ENCODE measurements at regions not wholly inside any gene's neighbourhood (a gene's known extent, or its start where the extent isn't known, plus 50 kb on each side); places are given as distances from the start of the nearest gene placed in this dataset.

GRCh38 chr20:4076671-4077070, 61.3 kb upstream of the RNF24 start:
- H3K4me3 ChIP-seq (ENCODE audit: low read depth, low read length) = no peak overlapping the region
- DNase-seq (ENCODE audit: low read depth) = no peak
- TF ChIP-seq, protein P1, sequence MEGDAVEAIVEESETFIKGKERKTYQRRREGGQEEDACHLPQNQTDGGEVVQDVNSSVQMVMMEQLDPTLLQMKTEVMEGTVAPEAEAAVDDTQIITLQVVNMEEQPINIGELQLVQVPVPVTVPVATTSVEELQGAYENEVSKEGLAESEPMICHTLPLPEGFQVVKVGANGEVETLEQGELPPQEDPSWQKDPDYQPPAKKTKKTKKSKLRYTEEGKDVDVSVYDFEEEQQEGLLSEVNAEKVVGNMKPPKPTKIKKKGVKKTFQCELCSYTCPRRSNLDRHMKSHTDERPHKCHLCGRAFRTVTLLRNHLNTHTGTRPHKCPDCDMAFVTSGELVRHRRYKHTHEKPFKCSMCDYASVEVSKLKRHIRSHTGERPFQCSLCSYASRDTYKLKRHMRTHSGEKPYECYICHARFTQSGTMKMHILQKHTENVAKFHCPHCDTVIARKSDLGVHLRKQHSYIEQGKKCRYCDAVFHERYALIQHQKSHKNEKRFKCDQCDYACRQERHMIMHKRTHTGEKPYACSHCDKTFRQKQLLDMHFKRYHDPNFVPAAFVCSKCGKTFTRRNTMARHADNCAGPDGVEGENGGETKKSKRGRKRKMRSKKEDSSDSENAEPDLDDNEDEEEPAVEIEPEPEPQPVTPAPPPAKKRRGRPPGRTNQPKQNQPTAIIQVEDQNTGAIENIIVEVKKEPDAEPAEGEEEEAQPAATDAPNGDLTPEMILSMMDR (IDR thresholded peaks at IDR 0.05; ENCODE audit: low read depth, low read length, missing control alignments) = no peak

- TF ChIP-seq, protein P1 (IDR thresholded peaks at IDR 0.05; ENCODE audit: low read depth, low read length, missing control alignments) = no peak
- no peak overlapping the region for H3K4me3 ChIP-seq (ENCODE audit: low read depth, low read length)
- DNase-seq (ENCODE audit: low read depth) = no peak
Measured at GRCh38 chr20:4076033-4076432, 60.7 kb upstream of the RNF24 start.

- no peak overlapping the region for H3K4me3 ChIP-seq (ENCODE audit: low read depth, low read length)
- no peak for DNase-seq (ENCODE audit: low read depth)
Measured at GRCh38 chr20:4074877-4075455, 59.6 kb upstream of the RNF24 start.

GRCh38 chr20:4073852-4074741, 58.7 kb upstream of the RNF24 start:
- no peak for DNase-seq (ENCODE audit: low read depth)
- TF ChIP-seq, protein P1 (IDR thresholded peaks at IDR 0.05; ENCODE audit: low read depth, low read length, missing control alignments) = no peak
- H3K4me3 ChIP-seq (ENCODE audit: low read depth, low read length) = no peak overlapping the region

More at GRCh38 chr20:4074877-4075455, 59.6 kb upstream of the RNF24 start:
- TF ChIP-seq, protein P1 (IDR thresholded peaks at IDR 0.05; ENCODE audit: low read depth, low read length, missing control alignments) = no peak

GRCh38 chr20:4071178-4071693, 55.9 kb upstream of the RNF24 start:
- H3K4me3 ChIP-seq (ENCODE audit: low read depth, low read length) = no peak overlapping the region
- TF ChIP-seq, protein P1 (IDR thresholded peaks at IDR 0.05; ENCODE audit: low read depth, low read length, missing control alignments) = no peak
- no peak for DNase-seq (ENCODE audit: low read depth)

DNA sequence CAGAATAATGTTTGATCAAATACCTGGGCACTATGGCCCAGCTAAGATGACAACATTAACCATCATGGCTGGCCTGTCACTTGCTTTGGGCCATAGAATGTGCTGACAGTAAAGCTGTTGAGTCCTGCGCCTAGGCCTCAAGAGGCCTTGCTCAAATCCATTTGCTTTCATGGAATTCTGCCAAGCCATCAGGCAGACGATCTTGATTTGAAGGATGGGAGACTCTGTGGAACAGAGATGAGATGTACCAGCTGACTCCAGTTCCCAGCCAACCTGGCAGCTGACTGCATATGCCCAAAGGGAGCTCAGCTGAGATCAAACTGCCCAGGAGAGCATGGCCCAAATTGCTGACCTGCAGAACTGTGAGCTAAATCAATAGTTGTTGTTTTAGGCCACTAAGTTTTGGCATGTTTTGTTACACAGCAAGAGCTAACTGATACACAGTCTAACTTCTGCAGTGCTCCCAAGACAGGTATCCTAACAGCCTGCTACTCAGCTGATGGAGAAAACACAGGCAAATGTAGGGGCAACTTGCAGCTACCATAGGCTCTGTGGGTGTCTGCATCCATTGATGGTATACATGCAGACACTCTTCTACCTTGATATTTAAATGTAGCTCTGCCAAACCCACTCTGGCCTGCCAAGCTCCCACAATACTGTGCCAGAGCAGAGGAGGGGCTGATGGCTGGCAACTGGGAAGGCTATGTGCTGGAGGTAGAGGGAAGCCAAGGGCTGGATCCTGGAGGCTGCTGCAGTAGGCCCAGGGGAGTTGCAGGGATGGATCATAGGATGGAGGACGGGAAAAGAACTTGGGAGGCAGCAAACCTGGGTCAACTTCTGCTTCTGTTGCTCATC, 55.2 kb upstream of the RNF24 start:
- TF ChIP-seq, protein P1 (IDR thresholded peaks at IDR 0.05; ENCODE audit: low read depth, low read length, missing control alignments) = no peak
- no peak for DNase-seq (ENCODE audit: low read depth)
- no peak overlapping the region for H3K4me3 ChIP-seq (ENCODE audit: low read depth, low read length)
